Kidney (tissue), 13 donors: ENCODE measurements at regions not wholly inside any gene's neighbourhood (a gene's known extent, or its start where the extent isn't known, plus 50 kb on each side); places are given as distances from the start of the nearest gene placed in this dataset.

Experiments
- DNase-seq, 5 donors: peaks; one replicate each; pipeline ENCODE4 v3.0.0-alpha.2; 2013 to 2020
- FAIRE-seq: peaks from 2 replicates; lab custom pipeline; 2012; peaks lifted over from hg19 to GRCh38; lab: Jason Lieb, UNC
- H3K27ac ChIP-seq, 2 donors: one replicate each; pipeline ENCODE4 v1.7.0; 2013; ENCODE audit warnings: low read depth in 2 of 2, low read length in 2 of 2, inconsistent platforms in 1 of 2
- H3K27me3 ChIP-seq: one replicate; pipeline ENCODE4 v1.7.1; 2013; ENCODE audit warnings: low read length, inconsistent platforms; ENCODE audit not compliant: control insufficient read depth, insufficient read depth
- H3K36me3 ChIP-seq, 3 donors: one replicate each; pipeline versions ENCODE4 v1.7.0 to v1.7.1; 2013; ENCODE audit warnings: low read length in 3 of 3, control low read depth in 1 of 3, inconsistent platforms in 1 of 3; ENCODE audit not compliant: insufficient read depth in 3 of 3, control insufficient read depth in 2 of 3
- H3K4me1 ChIP-seq, 3 donors: one replicate each; pipeline versions ENCODE4 v1.7.0 to v1.7.1; 2013; ENCODE audit warnings: low read length in 3 of 3, inconsistent platforms in 1 of 3, low read depth in 1 of 3; ENCODE audit not compliant: control insufficient read depth in 2 of 3, insufficient read depth in 2 of 3
- H3K4me3 ChIP-seq, 3 donors: one replicate each; pipeline versions ENCODE4 v1.7.0 to v1.8.1; 2013; ENCODE audit warnings: low read length in 3 of 3, control low read depth in 1 of 3, inconsistent platforms in 1 of 3
- H3K9ac ChIP-seq, 3 donors: one replicate each; pipeline versions ENCODE4 v1.7.0 to v1.7.1; 2013; ENCODE audit warnings: low read length in 3 of 3, control low read depth in 1 of 3, inconsistent platforms in 1 of 3
- H3K9me3 ChIP-seq, 3 donors: one replicate each; pipeline versions ENCODE4 v1.7.0 to v1.7.1; 2013; ENCODE audit warnings: low read length in 3 of 3, control low read depth in 1 of 3, inconsistent platforms in 1 of 3; ENCODE audit not compliant: control insufficient read depth in 2 of 3, insufficient read depth in 1 of 3
- CTCF ChIP-seq: IDR thresholded peaks from 3 replicates; pipeline ENCODE4 v1.5.1; 2012; ENCODE audit warnings: mild to moderate bottlenecking, moderate library complexity, borderline replicate concordance; ENCODE audit not compliant: insufficient read depth; ENCODE audit errors: extremely low read depth
- intact Hi-C: fragments of 100-400 bp; cut with DNase I; formaldehyde crosslinking; loops from one replicate; pipeline ENCODE4 v1.11.1; 2022
- donor health status: control.
- donor health status: control.
- donor health status: control.
- donor health status: control.
- donor health status: control.
- donor health status: DM: yes; HTN: yes; CAD: no.
- donor health status: Normal renal cell carcinoma (clear cell type).

DNA sequence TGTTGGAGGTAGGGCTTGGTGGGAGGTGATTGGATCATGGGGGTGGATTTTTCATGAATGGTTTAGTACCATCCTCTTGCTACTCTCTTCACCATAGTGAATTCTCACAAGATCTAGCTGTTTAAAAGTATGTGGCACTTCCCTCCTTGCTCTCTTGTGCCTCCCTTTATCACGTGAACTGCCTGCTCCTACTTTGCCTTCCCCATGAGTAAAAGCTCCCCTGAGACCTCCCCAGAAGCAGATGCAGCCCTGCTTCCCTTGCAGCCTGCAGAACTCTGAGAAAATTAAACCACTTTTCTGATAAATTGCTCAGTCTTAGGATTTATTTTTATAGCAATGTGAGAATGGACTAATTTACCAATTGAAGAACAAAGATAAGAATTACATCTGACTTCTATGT is 223.1 kb downstream of the RNF144A start:
- Histone ChIP-seq H3K4me1 (no peaks in the 10 kb centered on the region), H3K4me3 (no peak overlapping the region), H3K9ac (no peak overlapping the region), H3K27me3 (no peaks in the 10 kb centered on the region), H3K27ac (no peak overlapping the region), H3K9me3 (no peaks in the 10 kb centered on the region), H3K36me3 (no peaks in the 10 kb centered on the region)
- DNase-seq, result no peak
- FAIRE-seq, result no peak
- TF ChIP-seq CTCF, result no peak
- intact Hi-C loops, result no loop called here

- no peak for DNase-seq
- H3K9me3 ChIP-seq, result no peaks in the 10 kb centered on the region
- H3K4me1 ChIP-seq, result no peaks in the 10 kb centered on the region
- H3K9ac ChIP-seq, result no peak overlapping the region
- no peak for FAIRE-seq
- intact Hi-C loops, result no loop called here
- H3K27ac ChIP-seq, result no peak overlapping the region
- H3K36me3 ChIP-seq, result no peaks in the 10 kb centered on the region
- H3K4me3 ChIP-seq, result no peak overlapping the region
- no peaks in the 10 kb centered on the region for H3K27me3 ChIP-seq
- TF ChIP-seq CTCF, result no peak
Observed at GRCh38 chr2:7145707-7146106, 228.5 kb downstream of the RNF144A start.

GRCh38 chr2:7146151-7146550 is 228.9 kb downstream of the RNF144A start:
- Histone ChIP-seq H3K4me1 (no peaks in the 10 kb centered on the region), H3K36me3 (no peaks in the 10 kb centered on the region), H3K27ac (no peak overlapping the region), H3K4me3 (no peak overlapping the region), H3K27me3 (no peaks in the 10 kb centered on the region), H3K9me3 (no peaks in the 10 kb centered on the region), H3K9ac (no peak overlapping the region)
- FAIRE-seq (no peak), DNase-seq (peak in 1 of 5 donors; percentile 4)
- intact Hi-C loops, result no loop called here
- no peak for TF ChIP-seq CTCF

DNA sequence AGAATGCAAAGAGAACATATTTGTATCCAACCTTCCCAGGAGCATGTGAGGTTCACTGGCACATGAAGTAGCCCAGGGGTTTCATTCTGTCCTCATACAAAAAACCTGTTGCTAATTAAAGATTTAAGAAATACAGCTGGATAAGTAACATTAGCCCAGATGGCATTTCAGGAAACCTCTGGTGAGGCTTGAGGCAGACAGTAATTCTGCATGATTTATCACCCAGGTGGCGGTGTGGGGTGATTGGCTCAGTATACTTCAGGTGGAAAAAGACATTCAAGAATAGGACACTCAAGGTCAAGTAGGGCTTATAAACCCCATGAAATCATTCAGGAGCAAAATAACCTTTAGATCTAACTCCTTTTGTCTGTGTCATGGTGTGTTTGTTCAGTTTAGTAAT is 237.4 kb downstream of the RNF144A start:
- H3K9ac ChIP-seq, result no peak overlapping the region
- no peaks in the 10 kb centered on the region for H3K9me3 ChIP-seq
- no peaks in the 10 kb centered on the region for H3K27me3 ChIP-seq
- no peaks in the 10 kb centered on the region for H3K36me3 ChIP-seq
- no peak overlapping the region for H3K27ac ChIP-seq
- no peak for TF ChIP-seq CTCF
- peak in 4 of 5 donors; percentile 45 to 70 (median 68) for DNase-seq
- no peaks in the 10 kb centered on the region for H3K4me1 ChIP-seq
- no peak for FAIRE-seq
- H3K4me3 ChIP-seq, result no peak overlapping the region
- intact Hi-C loops, result no loop called here
